ENCODE measurements at regions not wholly inside any gene's neighbourhood (a gene's known extent, or its start where the extent isn't known, plus 50 kb on each side); places are given as distances from the start of the nearest gene placed in this dataset.

DNA sequence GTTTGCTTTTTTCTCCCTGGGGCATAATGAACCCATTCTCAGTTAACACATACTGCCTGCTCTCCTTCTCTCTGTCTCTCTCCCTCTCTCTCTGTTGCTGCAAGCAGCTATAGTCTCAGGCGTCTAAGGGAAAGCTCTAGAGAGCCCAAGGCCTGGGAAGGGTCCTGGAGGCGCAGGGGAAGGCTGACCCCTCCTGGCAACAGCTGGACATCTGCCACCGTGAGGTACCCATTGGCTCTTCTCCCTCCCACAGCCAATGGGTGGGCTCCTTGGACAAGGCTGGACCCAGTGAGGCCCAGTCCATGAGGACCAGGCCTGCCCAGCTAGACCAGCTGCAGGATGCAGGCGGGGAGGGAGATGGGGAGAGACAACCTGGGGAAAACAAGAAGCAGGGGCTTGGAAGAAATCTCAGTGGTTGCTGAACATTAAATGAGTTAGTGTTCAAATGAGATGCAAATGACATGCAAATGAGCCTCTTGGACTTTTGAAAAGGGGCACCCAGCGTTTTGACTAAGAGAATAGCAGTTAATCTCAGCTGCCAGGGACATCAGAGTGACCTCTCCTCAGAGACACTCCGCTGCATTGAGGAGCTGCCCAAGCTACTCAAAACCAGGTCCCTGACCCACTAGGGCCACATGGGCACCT lies 349.7 kb downstream of the BUD13 start:
- TF ChIP-seq POLR2A (IDR thresholded peaks at IDR 0.05) (no peak), POLR2AphosphoS5 (IDR thresholded peaks at IDR 0.05; ENCODE audit: insufficient read depth in 1 of 2, low read depth in 1 of 2) (no peak)
- TF ChIP-seq, protein P1, sequence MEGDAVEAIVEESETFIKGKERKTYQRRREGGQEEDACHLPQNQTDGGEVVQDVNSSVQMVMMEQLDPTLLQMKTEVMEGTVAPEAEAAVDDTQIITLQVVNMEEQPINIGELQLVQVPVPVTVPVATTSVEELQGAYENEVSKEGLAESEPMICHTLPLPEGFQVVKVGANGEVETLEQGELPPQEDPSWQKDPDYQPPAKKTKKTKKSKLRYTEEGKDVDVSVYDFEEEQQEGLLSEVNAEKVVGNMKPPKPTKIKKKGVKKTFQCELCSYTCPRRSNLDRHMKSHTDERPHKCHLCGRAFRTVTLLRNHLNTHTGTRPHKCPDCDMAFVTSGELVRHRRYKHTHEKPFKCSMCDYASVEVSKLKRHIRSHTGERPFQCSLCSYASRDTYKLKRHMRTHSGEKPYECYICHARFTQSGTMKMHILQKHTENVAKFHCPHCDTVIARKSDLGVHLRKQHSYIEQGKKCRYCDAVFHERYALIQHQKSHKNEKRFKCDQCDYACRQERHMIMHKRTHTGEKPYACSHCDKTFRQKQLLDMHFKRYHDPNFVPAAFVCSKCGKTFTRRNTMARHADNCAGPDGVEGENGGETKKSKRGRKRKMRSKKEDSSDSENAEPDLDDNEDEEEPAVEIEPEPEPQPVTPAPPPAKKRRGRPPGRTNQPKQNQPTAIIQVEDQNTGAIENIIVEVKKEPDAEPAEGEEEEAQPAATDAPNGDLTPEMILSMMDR (IDR thresholded peaks at IDR 0.05), result no peak
